Amniotic epithelial cell (primary cell): ENCODE measurements at regions not wholly inside any gene's neighbourhood (a gene's known extent, or its start where the extent isn't known, plus 50 kb on each side); places are given as distances from the start of the nearest gene placed in this dataset.
"Not testable (repeated sequence)": the region's sequence is repeated elsewhere in the genome, so short reads cannot be mapped to it uniquely, and the experiment has no call there.

ENCODE experiments used
- DNase-seq: peaks from one replicate; pipeline ENCODE4 v3.0.0-alpha.2; 2010; ENCODE audit warnings: low read depth

DNA sequence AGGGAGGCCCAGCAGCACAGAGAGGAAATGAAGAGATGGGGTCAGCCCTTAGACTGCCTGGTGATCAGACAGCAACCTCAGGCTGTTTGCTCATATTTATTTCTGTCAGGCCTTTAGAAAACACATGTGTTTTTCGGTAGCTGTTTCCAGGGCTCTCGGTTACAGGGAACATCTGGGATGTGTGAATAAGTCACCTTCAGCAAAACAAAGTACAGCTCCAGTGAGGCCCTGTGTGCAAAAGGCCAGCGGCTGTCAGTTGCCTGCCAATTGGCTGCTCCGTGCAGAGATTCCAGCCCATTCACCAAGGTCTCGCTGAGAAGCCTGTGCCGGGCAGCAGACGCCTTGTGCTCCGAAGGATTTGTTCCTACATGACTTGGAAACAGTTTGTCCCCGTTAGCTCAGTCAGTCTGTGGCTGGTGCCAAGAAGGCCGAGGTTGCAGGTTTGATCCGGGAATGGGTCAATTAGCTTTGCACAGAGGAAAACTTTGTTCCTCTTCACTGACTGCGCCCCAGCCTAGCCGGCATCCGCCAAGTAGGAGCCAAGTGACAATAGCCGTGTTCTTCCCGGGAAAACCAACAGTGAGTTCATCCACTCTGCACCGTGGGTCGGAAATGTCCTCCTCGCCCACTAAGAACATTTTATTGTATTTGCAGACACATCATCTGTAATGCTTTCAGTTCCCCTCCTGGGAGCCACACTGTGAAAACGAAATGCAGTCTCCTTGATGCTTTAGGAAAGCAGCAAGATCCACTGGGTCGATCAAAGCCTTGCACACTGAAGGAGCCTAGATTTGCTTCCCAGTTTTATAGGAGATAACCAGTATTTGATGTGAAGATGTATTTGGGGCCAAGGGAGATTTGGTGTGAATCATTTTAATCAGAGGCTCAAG lies 315.4 kb upstream of the CDYL start:
- DNase-seq: peak; percentile 19

DNA sequence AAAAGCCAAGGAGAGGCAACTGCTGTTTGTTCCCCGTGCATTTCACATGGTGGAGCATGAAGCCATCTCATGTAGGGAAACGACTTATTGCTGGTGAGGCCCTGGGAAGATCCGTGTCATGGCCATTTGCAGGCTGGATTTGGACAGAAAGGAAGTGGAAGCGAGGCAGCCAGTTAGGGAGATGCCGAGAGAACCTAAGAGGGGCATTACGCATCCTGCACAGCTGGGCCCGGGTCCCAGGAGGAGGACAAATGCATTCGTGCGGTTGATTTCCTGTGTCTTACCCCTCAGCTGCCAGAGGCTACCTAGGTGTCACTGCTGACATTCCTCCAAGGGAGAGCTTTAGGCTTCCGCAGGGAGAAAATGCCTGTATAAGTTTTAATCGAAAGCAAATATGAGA lies 316.2 kb upstream of the CDYL start:
- DNase-seq: no peak

DNA sequence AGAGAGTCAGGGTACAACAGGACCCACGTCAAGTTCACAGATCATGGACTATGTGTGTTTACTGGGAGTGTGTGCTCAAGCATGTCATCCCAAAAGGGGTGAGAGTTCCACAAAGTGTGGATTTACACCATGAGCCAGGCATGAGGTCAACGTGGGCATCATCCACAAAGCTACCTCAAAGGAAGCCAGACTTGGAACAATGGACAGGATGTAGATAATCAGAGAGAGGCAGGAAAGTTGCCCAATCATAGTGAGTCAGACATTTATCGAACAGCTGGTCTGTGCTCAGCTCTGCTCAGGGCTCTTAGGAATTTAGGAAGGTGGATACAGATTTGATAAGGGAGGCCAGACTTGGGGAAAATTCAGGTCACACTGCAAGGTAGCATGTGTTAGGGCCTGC lies 317.2 kb upstream of the CDYL start:
- DNase-seq: peak; percentile 91

DNA sequence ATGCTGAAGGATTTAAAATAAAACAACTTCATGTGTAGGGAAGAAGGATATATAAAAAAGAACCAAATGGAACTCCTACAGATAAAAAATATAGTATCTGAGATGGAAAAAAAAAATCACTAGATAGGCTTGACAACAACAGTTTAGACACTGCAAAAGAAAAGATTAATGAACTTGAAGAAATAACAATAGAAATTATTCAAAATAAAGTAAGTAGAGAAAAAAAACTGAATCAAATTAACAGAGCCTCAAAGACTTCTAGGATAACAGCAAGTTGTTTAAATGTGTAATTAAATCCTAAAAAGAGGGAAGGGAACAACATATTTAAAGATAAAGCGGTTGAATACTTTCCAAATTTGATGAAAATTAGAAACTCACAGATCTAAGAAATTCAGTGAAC lies 316.3 kb upstream of the ECI2 start:
- no peak for DNase-seq

DNA sequence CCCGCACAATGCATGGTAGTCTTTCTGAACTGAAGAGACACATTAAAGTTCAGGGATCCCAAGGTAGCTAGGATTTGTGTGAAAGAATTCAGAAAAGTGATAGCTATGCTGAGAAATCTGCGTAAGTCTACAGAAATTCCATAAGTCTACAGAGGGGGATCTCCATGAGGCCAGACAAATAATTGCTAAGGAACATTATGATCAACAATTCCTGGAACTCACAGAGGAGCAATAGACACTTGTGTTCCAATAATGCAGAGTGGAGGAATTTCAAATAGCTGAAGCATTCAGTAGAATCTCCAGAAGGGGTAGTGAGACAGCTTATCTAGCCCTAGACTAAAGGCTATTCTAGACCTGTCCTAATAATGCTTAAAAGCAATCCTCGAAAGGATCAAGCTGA lies 315.7 kb upstream of the ECI2 start:
- DNase-seq: no peak

DNA sequence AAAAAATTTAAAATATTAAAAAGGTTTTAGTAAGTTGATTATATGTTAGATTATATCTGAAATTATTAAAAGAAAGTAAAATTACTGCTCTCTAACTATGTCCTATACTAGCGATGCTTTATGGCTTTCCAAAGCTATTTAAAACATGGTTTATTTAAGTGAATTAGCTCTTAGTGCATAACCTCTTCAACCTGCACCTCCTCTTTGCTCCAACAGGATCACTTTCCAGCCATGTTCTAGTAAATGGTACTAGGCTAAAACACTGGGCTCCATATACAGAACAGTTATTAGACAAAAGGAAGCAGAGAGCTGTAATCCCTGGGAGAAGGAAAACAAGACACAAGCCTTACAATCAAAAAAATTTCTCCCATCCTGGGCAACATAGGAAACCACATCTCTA lies 314.9 kb upstream of the ECI2 start:
- DNase-seq: no peak

DNA sequence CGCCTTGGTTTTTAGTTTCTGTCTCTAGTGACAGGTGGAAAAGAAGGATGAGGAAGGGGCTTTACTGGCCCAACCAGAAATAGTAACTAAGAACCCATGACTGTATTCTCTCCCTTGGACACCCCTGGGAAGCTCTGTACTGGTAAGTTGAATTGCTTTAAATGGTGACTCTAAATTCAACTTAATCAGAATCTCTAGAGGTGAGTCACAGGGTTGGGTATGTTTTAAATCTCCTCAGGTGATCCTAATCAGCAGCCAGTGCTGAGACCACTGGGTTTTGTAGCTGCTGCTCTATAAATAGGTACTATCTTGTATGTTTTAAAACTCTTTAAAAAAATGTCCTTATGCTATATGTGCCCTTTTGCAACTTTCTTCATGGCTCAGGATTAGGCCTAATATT lies 314.0 kb upstream of the ECI2 start:
- DNase-seq: no peak

DNA sequence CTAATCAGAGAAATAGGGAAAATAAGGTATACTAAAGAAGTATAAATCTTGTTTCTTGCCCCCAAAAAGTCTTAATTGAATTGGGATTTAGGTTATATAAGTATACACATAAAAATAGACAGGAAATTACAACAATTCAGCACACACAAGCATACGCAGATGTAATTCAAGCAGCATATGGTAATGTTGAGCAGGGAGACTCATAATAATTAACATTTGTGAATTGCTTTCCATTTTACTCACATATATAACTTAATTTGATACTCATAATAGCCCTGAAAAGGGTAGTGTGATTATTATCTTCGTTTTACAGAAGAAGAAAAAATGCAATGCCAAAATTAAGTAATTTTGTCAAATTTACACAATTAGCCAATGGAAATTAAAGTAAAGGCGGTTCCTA lies 313.5 kb upstream of the ECI2 start:
- DNase-seq: no peak

DNA sequence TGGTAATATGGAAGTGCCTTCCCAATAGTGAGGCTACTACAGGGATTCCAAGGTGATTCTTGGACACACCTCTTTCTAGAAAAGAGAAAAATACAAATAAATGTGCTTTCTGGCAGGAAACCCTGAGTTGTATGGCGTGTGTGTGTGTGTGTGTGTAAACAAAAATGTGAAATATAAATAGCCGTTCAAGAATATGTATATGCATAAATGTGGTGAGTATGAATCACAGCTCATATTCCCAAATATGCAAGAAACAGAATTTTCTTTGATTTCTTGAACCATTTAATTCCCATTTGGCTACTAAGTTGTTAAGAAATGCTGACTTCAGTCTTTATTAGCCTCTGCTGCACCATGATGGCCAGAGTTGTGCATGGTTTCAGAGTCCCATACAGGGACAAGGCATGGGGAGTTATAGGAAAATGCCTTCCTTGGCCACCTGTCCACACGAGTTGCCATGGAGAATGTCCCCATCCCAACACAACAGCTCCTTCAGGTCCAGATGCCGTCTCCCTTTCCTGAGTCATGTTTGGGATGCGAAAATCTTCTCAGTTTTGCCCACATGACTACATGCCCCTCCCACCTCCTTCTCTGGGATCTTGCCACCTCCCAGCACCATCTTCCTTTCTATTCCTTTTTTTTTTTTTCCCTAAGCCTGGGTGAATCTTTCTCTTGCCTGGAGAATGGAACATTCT lies 312.4 kb upstream of the ECI2 start:
- DNase-seq: peak; percentile 24

DNA sequence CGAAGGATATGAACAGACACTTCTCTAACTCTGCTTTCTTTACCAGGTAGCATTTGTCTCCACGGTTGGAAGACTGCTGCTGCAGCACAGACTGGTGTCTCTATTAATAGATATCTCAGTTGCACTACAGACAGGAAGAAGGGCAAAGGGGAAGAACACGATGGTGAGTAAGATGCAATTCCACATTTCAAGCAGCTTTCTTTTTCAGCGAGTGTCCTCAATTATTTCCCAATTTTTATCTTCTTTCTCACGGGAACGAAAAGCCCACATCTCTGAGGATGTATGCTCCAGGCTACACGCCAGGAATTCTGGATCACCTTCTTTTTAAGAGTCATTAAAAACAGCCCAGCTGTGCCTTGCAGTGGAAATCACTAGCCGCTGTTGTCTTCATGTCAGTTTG lies 311.6 kb upstream of the ECI2 start:
- peak; percentile 92 for DNase-seq

DNA sequence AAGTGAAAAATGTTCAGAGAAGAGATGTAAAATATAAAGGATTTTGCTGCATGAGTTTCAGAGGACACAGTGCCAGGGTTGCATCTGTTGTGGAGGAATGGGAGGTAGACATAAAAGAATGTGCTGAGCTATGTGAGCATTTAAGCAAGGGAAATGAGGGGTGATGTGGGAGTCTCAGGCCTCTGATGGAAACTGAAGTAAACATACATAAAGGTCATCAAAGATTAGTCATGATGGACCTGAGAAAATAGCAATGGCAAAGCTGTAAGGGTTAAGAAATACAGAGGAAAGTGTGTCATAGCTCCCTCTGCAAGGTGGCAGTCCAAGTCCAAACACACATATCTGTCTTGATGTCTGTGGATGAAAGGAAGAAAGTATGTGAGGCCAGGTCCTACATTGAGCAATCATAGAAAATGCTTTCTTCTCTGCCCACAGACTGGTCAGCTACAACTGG lies 306.6 kb upstream of the ECI2 start:
- DNase-seq: peak; percentile 88

DNA sequence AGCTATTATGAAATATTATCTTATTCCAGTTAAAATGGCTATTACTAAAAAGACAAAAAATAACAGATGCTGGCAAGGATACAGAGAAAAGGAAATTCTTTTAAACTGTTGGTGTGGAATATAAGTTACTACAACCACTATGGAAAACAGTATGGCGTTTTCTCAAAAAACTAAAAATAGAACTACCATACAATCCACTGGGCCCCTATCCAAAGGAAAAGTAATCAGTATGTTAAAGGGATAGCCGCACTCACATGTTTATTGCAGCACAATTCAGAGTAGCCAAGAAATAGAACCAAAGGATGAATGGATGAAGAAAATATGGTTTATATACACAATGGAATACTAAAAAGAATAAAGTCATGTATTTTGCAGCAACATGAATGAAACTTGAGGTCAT lies 303.8 kb upstream of the ECI2 start:
- DNase-seq: no peak

DNA sequence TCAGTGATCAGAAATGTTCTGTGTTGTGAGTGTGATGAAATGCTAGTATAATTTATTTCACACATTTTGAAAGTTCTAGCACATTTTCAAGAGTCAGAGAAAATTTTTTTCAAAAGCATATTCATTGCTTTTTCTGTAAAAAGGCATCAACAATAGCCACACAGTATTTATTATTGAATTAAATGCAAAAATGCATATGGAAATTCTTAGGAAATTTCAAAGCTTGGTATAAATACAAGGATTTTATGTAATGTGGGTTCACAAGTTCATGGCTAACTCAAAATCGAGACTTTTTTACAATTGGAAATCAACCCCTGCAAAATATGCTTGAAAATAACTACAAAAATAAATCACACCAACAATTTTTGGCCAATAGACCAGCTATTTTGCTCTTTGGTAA lies 302.0 kb upstream of the ECI2 start:
- no peak for DNase-seq

DNA sequence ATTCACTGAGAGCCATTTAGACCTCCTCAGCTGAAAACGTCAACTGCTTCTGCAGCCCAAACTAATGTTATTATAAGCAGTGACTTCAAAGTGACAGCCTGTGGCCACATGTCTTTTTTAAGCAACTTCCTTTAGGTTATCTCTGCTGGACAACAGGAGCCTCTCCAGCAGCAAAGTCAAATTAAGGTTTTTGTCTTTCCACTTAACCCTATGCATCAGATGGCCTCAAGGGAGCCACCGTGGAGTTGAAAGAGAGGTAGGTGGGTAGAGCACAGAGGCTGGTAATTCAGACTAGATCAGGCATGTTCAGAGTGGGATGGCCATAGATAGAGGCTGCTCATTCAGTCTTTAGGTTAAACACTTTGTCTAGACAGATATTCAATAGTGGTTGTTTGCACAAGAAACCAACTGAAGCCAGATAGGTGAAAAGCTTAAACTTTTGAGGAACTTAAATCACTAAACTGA lies 300.6 kb upstream of the ECI2 start:
- no peak for DNase-seq

DNA sequence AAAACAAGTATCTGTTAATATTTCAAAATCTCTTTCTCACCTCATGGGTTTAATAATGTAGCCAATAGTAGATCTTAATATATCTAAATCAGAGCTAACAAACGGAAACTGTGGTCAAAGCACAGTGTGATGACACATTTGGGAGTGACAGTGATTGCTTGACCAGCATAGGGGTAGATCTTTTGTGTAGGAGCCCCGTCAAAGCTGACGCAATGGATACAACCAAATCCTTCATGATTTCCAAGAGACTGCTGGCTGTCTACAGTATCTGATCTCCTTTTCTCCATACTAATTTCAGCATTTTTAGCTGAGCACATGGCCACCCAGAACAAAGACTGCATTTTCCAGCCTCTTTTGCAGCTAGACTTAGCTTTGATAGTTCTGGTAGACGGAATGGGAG lies 299.3 kb upstream of the ECI2 start:
- no peak for DNase-seq

DNA sequence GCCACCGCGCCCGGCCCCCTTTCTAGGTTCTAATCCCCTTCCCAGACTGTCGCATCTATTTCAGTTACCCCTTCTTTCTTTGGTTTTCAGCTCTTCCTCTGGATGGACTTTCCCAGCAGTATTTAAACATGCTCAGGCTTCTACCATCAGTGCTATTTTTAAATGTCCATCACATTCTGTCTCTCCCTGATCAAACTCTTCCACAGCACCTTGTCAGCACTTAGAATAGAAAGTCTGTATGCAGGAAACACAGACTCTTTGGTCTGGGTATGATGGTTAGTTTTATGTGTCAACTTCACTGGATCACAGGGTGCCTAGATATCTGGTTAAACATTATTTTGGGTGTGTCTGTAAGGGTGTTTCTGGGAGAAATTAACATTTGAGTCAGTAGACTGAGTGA lies 297.8 kb upstream of the ECI2 start:
- DNase-seq: no peak

DNA sequence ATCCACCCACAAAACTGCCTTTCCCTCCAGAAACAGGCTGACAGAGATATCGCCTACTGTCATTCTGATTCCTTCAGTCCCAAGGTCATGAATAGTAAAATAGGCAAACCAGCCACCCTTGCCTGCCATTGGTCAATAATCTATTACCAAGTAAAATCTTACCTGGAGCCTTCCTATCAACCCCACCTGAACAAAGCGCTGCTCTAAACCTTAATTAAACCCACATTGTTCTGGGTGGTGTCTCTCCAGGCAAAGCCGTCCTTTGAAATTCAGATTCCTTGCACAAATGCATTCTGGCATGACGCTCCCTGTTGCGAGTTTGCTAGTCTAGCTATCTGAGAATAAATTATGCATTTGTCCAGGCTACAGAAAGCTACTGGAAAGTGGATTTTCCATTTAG lies 291.6 kb upstream of the ECI2 start:
- DNase-seq: no peak

DNA sequence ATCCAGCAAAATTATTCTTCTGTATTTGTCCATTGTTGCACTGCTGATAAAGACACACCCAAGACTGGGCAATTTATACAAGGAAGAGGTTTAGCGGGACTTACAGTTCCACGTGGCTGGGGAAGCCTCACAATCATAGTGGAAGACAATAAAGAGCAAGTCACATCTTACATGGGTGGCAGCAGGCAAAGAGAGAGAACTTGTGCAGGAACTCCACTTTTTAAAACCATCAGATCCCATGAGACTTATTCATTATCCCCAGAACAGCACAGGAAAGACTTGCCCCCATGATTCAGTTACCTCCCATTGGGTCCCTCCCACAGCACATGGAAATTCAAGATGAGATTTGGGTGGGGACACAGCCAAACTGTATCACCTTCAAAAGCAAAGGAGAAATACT lies 286.5 kb upstream of the ECI2 start:
- no peak for DNase-seq

DNA sequence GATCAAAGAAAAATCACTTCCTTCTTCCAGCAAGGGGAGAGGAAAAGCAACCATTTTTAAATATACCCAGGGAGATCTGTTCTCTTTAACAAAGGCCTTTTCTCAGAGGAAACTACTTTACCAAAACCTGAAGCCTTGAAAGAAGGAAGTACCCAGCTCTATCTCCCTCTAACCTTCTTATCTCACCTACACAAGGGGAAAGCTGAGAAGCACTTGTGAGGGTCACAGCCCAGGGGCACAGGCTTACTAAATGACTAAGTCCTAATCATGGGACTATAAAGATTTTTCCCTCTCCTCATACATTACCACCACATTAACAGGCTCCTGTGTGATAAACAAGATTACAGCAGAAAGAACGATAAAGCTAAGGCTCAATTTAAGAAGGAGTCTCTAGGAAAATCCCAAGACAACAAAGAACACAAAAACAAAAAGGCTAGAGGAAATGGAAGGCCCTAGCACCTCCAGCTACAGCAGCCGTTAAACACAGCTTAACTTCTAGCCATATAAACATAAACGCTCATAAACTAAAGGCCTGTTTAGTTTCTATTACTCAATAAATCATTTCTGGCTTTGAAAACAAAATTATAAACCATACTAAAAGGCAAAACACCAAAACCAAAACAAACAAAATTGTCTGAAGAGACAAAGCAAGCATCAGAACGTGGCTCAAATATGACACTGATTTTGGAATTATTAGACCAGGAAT lies 284.9 kb upstream of the ECI2 start:
- no peak for DNase-seq

DNA sequence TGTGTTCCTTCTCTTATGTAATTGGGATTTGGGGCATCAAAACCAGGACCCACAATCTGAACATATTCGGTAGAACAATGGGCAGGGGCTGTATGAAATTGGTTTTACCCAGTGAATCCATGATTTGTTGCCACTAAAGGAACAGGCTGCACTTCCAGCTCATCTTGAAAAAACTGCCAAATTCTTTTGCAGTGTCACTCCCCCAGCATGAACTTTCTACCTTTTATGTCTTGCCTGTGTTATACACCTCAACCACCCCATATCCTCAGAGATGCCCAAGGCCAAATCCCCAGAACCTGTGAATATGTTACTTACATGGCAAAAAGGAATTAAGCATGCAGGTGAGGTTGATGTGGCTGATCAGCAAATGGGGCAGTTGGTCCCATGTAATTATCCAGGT lies 280.2 kb upstream of the ECI2 start:
- DNase-seq: no peak

DNA sequence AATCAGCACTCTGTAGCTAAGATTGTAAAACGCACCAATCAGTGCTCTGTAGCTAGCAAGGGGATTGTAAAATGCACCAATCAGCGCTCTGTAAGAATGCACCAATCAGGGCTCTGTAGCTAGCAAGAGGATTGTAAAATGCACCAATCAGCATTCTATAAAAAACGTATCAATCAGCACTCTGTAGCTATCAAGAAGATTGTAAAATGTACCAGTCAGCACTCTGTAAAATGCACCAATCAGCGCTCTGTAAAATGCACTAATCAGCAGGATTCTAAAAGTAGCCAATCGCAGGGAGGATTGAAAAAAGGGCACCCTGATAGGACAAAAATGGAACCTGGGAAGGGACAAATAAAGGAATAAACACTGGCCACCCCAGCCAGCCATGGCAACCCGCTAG lies 278.7 kb upstream of the ECI2 start:
- DNase-seq: not testable (repeated sequence)

DNA sequence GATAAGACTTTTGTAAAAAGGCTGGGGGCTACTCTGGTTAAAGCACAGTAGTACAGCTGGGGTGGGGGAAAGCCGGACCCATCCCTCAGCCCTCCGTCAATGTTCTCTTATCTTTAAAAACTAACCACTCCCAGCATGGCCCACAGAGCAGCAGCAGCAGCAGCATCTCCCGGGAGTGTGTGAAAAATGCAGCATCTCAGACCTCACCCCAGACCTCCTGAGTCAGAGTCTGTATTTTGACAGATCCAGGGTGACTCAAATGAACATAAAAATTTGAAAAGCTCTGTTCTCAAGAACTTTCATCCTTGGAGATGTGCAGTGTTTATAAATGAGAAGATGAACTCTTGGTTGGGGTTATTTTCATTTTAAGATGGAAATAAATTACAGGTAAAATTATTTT lies 277.7 kb upstream of the ECI2 start:
- DNase-seq: peak; percentile 73

DNA sequence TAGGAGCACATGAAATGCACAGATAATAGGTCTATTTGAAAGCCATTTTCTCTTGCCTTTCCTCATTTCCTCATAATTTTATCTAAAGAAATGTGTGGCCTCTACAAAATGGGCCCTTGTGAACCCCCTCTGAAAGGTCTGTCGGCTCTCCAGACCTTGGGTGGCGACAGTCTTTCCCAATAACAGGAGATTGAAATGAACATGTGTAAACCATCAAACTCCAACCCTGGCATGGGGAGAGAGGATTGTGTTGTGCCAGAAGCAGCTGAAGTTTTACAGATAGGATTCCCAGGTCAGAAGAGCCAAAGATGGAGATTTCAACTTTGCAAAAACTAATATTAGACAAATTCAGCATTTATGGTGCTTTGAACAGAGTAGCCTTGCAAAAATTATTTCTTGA lies 277.1 kb upstream of the ECI2 start:
- DNase-seq: peak; percentile 18
